Omental fat pad (tissue), 3 donors: ENCODE measurements at regions not wholly inside any gene's neighbourhood (a gene's known extent, or its start where the extent isn't known, plus 50 kb on each side); places are given as distances from the start of the nearest gene placed in this dataset.

ENCODE experiments used
- ATAC-seq: fragments of 150-250 bp; one replicate; pipeline ENCODE4 v1.9.1; 2016; ENCODE audit warnings: mild to moderate bottlenecking, moderate library complexity; ENCODE audit not compliant: low FRiP score
- DNase-seq: peaks from one replicate; pipeline ENCODE4 v3.0.0-alpha.2; 2019; ENCODE audit warnings: low spot score
- TF ChIP-seq, protein P1 (sequence below), 3 donors: fragments of 450-650 bp; IDR thresholded peaks; one replicate each; pipeline ENCODE4 v1.5.1; 2016 to 2017; ENCODE audit warnings: antibody characterized with exemption in 3 of 3, mild to moderate bottlenecking in 3 of 3, moderate library complexity in 2 of 3

DNA sequence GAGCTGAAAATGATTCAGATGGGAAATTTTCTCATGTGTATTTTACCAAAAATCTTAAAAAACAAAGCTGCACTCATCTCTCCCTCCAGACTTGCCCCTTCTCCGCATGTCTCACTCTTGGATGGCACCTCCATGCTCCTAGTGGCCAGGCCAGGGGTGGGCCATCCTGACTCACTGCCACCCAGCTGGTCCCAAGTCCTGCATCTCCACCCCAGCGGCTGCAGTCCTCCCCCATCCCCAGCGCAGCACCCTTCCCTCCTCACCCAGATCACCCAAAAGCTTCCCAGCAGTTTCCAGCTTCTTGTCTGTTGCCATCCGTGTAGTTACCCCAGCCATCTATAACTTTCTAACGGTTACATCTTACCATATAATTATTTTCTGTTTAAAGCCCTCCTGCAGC lies 53.0 kb upstream of the INSIG1 start:
- no peak for ATAC-seq

DNA sequence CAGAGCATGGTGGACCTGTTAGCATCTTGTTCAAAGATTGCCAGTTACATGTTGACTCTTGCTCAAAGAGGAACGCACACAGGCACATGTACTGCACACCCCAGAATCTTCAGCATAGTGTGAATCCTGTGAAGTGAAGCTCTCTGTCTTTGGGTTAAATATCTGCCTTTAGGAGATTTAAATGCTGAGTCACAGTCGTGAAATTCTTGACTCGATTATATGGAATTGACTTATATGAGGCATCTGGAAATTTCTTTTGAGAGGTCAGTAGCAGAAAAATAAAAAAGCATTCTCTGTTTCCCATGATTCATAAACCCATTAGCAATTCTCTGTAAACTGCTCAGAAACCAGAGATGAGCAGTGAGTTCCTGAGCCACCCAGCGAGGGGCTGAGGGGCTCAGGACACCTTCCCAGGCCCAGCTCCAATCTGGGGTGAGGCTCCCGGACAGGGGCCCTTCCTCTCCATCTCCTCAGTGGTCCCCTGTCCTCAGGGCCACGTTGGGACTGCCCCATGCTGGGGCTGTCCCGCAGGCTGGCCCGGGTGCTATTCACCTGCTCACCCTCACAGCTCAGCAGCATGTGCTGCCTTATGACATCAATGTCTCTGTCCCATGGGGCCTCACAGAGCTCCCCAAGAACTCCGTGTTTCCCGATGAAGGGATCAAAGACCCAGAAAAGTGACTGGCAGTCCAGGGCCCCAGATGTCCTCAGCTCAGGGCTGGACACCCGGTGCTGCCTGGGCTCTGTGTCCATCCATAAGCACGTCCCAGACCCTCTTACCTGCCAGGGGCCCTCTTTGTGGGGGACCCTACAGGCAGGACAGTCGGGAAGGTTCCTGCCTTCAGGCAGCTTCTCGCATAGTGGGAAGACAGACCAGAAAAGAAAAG lies 50.0 kb upstream of the INSIG1 start:
- no peak for ATAC-seq
- TF ChIP-seq, protein P1, sequence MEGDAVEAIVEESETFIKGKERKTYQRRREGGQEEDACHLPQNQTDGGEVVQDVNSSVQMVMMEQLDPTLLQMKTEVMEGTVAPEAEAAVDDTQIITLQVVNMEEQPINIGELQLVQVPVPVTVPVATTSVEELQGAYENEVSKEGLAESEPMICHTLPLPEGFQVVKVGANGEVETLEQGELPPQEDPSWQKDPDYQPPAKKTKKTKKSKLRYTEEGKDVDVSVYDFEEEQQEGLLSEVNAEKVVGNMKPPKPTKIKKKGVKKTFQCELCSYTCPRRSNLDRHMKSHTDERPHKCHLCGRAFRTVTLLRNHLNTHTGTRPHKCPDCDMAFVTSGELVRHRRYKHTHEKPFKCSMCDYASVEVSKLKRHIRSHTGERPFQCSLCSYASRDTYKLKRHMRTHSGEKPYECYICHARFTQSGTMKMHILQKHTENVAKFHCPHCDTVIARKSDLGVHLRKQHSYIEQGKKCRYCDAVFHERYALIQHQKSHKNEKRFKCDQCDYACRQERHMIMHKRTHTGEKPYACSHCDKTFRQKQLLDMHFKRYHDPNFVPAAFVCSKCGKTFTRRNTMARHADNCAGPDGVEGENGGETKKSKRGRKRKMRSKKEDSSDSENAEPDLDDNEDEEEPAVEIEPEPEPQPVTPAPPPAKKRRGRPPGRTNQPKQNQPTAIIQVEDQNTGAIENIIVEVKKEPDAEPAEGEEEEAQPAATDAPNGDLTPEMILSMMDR (IDR thresholded peaks at IDR 0.05): no peak
- DNase-seq: no peak

More for the DNA sequence above, 53.0 kb upstream of the INSIG1 start:
- no peak for DNase-seq
- TF ChIP-seq, protein P1 (IDR thresholded peaks at IDR 0.05): no peak
